Smooth muscle cell (in vitro differentiated cells): ENCODE measurements at regions not wholly inside any gene's neighbourhood (a gene's known extent, or its start where the extent isn't known, plus 50 kb on each side); places are given as distances from the start of the nearest gene placed in this dataset.
A peak's percentile ranks its signal among the peaks of the same experiment; 100 is the strongest.

ENCODE experiments used
- DNase-seq: peaks from one replicate; lab custom pipeline; 2025; ENCODE audit not compliant: unreplicated experiment; lab: John Stamatoyannopoulos, UW
- H2AFZ ChIP-seq: fragments of 200-600 bp; sonication (generic); 2 replicates; pipeline ENCODE4 v1.6.0; 2016; ENCODE audit warnings: antibody characterized with exemption, low read depth, mild to moderate bottlenecking
- H3F3A ChIP-seq: fragments of 200-600 bp; sonication (generic); 2 replicates; pipeline ENCODE4 v1.6.0; 2017; ENCODE audit warnings: antibody characterized with exemption, low read depth
- H3K27ac ChIP-seq: fragments of 200-600 bp; sonication (generic); 2 replicates; pipeline ENCODE4 v1.5.1; 2016; ENCODE audit warnings: low read depth, mild to moderate bottlenecking
- H3K27me3 ChIP-seq: fragments of 200-600 bp; sonication (generic); 2 replicates; pipeline ENCODE4 v1.6.1; 2016; ENCODE audit warnings: low read depth, mild to moderate bottlenecking
- H3K36me3 ChIP-seq: fragments of 200-600 bp; sonication (generic); 2 replicates; pipeline ENCODE4 v1.5.1; 2016; ENCODE audit warnings: low read depth
- H3K4me1 ChIP-seq: fragments of 200-600 bp; sonication (generic); 2 replicates; pipeline ENCODE4 v1.5.1; 2016; ENCODE audit warnings: low read depth
- H3K4me2 ChIP-seq: fragments of 200-600 bp; sonication (generic); 2 replicates; pipeline ENCODE4 v1.6.0; 2016; ENCODE audit warnings: mild to moderate bottlenecking
- H3K4me3 ChIP-seq: fragments of 200-600 bp; sonication (generic); 2 replicates; pipeline ENCODE4 v1.5.1; 2016; ENCODE audit warnings: mild to moderate bottlenecking
- H3K79me2 ChIP-seq: fragments of 200-600 bp; sonication (generic); 2 replicates; pipeline ENCODE4 v1.6.0; 2016; ENCODE audit warnings: low read depth, mild to moderate bottlenecking
- H3K9ac ChIP-seq: fragments of 200-600 bp; sonication (generic); 2 replicates; pipeline ENCODE4 v1.6.0; 2016; ENCODE audit warnings: low read depth
- H3K9me3 ChIP-seq: fragments of 200-600 bp; sonication (generic); replicated peaks from 2 replicates; pipeline ENCODE4 v1.5.1; 2016; ENCODE audit warnings: low read depth
- H4K20me1 ChIP-seq: fragments of 200-600 bp; sonication (generic); 2 replicates; pipeline ENCODE4 v1.6.0; 2016; ENCODE audit warnings: low read depth
- WGBS: methylation state at CpG from one replicate; pipeline ENCODE4 v1.1.7; 2016; ENCODE audit warnings: low lambda C conversion rate; 5-methylcytosine and 5-hydroxymethylcytosine counted together
- TF ChIP-seq, protein P1 (sequence below): fragments of 200-600 bp; sonication (generic); IDR thresholded peaks from 2 replicates; pipeline ENCODE4 v1.5.1; 2017; ENCODE audit warnings: borderline replicate concordance, mild to moderate bottlenecking, antibody characterized with exemption; ENCODE audit not compliant: insufficient read depth, poor library complexity, severe bottlenecking

DNA sequence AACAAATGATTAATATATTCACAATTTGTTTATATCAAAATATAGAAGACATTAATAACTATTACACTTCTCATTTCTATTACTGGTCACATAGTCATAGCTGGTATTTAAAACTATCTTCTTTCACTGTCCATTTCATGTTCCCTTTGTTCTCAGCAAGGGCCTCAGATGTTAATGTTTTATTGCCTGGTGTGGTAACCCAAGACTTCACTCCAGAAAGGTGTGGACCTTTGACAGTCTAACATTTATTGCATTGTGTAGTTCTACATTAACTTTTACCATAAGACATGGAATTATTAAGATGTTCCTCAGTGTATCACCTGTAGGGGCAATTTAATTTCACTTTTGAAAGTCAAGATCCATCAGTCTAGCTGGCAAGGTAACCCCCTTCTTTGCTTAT lies 691.3 kb downstream of the SQOR start:
- H3K27me3 ChIP-seq: no peaks in the 10 kb centered on the region

DNA sequence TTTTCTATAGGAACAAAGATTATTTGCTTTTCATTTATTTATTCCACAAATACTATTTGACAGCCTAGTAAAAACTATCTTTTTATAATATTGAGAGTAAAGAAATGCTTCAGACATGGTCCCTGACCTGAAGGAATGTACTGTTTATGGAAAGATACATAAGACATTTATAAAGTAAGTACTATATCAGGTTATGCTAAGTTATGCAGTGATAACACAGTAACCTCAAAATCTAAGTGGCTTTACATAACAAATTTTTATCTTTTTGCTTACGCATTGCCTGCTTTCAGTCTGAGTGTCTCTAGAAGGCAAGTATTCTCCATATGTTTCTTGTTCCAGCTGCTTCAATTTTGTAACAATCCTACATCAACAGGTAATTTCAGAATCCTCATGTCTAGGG lies 694.0 kb downstream of the SQOR start:
- no peak overlapping the region for H3K27ac ChIP-seq

More for the DNA sequence above, 691.3 kb downstream of the SQOR start:
- H3K9ac ChIP-seq: no peak overlapping the region
- H3K4me1 ChIP-seq: no peaks in the 10 kb centered on the region
- H3K4me2 ChIP-seq: no peak overlapping the region
- no peaks in the 10 kb centered on the region for H3K79me2 ChIP-seq
- H3K27ac ChIP-seq: no peak overlapping the region
- H3K4me3 ChIP-seq: no peak overlapping the region
- H2AFZ ChIP-seq: no peak overlapping the region
- H3K9me3 ChIP-seq: no peaks in the 10 kb centered on the region
- DNase-seq: no peak
- TF ChIP-seq, protein P1, sequence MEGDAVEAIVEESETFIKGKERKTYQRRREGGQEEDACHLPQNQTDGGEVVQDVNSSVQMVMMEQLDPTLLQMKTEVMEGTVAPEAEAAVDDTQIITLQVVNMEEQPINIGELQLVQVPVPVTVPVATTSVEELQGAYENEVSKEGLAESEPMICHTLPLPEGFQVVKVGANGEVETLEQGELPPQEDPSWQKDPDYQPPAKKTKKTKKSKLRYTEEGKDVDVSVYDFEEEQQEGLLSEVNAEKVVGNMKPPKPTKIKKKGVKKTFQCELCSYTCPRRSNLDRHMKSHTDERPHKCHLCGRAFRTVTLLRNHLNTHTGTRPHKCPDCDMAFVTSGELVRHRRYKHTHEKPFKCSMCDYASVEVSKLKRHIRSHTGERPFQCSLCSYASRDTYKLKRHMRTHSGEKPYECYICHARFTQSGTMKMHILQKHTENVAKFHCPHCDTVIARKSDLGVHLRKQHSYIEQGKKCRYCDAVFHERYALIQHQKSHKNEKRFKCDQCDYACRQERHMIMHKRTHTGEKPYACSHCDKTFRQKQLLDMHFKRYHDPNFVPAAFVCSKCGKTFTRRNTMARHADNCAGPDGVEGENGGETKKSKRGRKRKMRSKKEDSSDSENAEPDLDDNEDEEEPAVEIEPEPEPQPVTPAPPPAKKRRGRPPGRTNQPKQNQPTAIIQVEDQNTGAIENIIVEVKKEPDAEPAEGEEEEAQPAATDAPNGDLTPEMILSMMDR: no peak
- H4K20me1 ChIP-seq: no peaks in the 10 kb centered on the region
- H3F3A ChIP-seq: no peaks in the 10 kb centered on the region
- no peaks in the 10 kb centered on the region for H3K36me3 ChIP-seq

DNA sequence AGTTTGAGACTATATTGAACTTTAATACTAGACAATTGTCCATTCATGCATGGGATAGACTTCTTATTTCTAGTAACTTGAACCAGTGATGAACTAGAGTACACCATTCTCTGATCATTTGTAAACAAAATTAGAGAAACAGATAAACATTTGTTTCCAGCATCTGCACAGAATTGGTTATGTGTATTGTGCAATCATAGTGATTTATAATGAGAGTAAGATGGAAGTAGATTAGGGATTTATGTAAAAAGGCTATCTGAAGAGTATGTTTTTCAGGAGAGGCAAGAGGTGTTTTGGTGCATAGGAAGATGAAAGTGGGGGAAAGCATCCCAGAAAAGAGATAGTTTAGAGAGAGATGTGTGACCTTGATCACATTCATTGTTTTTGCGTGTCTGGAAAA lies 695.0 kb downstream of the SQOR start:
- H3K36me3 ChIP-seq: no peaks in the 10 kb centered on the region
- no peaks in the 10 kb centered on the region for H3K79me2 ChIP-seq
- H3K4me3 ChIP-seq: no peak overlapping the region
- no peak overlapping the region for H3K4me2 ChIP-seq
- TF ChIP-seq, protein P1: no peak
- H3K4me1 ChIP-seq: no peaks in the 10 kb centered on the region
- no peak overlapping the region for H3K27ac ChIP-seq
- no peaks in the 10 kb centered on the region for H3K27me3 ChIP-seq
- no peaks in the 10 kb centered on the region for H3F3A ChIP-seq
- no peaks in the 10 kb centered on the region for H4K20me1 ChIP-seq
- no peak overlapping the region for H2AFZ ChIP-seq
- H3K9me3 ChIP-seq: no peaks in the 10 kb centered on the region
- 96% methylated on average over 1 of the region's 1 CpG for WGBS
- no peak for DNase-seq
- no peak overlapping the region for H3K9ac ChIP-seq

More for the DNA sequence above, 694.0 kb downstream of the SQOR start:
- peak overlapping the region; percentile 51 for H3K4me2 ChIP-seq
- no peaks in the 10 kb centered on the region for H4K20me1 ChIP-seq
- H3K27me3 ChIP-seq: no peaks in the 10 kb centered on the region
- no peaks in the 10 kb centered on the region for H3F3A ChIP-seq
- WGBS: 39% methylated on average over 1 of the region's 1 CpG
- H3K4me3 ChIP-seq: no peak overlapping the region
- H3K79me2 ChIP-seq: no peaks in the 10 kb centered on the region
- DNase-seq: no peak
- no peak overlapping the region for H3K9ac ChIP-seq
- no peaks in the 10 kb centered on the region for H3K36me3 ChIP-seq
- H3K9me3 ChIP-seq: no peaks in the 10 kb centered on the region
- H3K4me1 ChIP-seq: no peaks in the 10 kb centered on the region
- H2AFZ ChIP-seq: no peak overlapping the region
- TF ChIP-seq, protein P1: no peak

DNA sequence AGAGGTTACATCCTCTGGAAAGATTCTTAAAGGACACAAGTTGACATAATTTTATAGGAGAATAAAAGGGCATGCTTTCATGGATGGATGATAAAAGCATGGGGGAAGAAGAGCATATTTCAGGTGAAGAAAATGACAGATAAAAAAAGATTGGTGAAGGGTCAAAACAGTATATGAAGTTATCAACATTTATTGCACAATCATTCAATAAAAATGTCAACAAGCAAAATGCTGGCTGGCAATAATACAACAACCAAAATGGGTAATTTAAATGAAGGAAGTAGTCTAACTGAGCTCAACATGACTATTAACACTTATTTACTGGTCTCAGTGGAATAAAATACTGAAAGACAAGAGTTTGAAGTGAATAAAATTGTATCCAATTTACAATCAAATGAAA lies 696.7 kb downstream of the SQOR start:
- H3K27ac ChIP-seq: no peak overlapping the region
- H2AFZ ChIP-seq: no peak overlapping the region
- no peak overlapping the region for H3K4me3 ChIP-seq
- H3K27me3 ChIP-seq: no peaks in the 10 kb centered on the region
- no peak overlapping the region for H3K4me2 ChIP-seq
- no peaks in the 10 kb centered on the region for H3K79me2 ChIP-seq
- TF ChIP-seq, protein P1: no peak
- no peak overlapping the region for H3K9ac ChIP-seq
- no peaks in the 10 kb centered on the region for H3K4me1 ChIP-seq
- no peaks in the 10 kb centered on the region for H3K9me3 ChIP-seq
- no peaks in the 10 kb centered on the region for H4K20me1 ChIP-seq
- H3F3A ChIP-seq: no peaks in the 10 kb centered on the region
- no peak for DNase-seq
- H3K36me3 ChIP-seq: no peaks in the 10 kb centered on the region
